Stimulated activated CD8-positive, alpha-beta memory T cell treated with anti-CD3 and anti-CD28 coated beads, Interleukin-4, amount 100 ng/mL, for 48 hours (primary cell): ENCODE measurements at regions not wholly inside any gene's neighbourhood (a gene's known extent, or its start where the extent isn't known, plus 50 kb on each side); places are given as distances from the start of the nearest gene placed in this dataset.

Experiments
- DNase-seq: peaks from one replicate; pipeline ENCODE4 v3.0.0-alpha.2; 2020

GRCh38 chr2:176747506-176747905 lies 465.1 kb upstream of the HNRNPA3 start:
- no peak for DNase-seq

DNA sequence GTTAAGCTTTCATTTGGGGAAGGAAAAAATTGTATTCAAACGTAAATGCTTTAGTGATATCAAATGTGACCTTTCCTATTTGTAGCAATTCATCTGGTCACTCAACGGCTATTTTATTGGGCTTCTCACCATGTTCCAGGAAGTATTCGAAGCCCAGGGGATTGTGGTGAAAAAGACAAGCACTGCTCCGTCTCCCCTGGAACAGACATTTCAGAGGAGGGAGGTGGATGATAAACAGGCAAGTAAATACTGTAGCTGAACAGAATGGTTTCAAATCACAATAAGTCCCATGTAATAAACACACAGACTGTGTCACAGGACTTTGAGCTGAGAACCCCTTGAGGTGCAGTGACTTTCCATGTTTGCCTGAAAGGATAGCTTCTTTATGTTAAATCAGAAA lies 464.7 kb upstream of the HNRNPA3 start:
- no peak for DNase-seq

- no peak for DNase-seq
Measured at GRCh38 chr2:176748662-176749061, 463.9 kb upstream of the HNRNPA3 start.

- no peak for DNase-seq
Measured at GRCh38 chr2:176751314-176752227, 461.0 kb upstream of the HNRNPA3 start.

- no peak for DNase-seq
Measured at GRCh38 chr2:176752295-176752694, 460.3 kb upstream of the HNRNPA3 start.

DNA sequence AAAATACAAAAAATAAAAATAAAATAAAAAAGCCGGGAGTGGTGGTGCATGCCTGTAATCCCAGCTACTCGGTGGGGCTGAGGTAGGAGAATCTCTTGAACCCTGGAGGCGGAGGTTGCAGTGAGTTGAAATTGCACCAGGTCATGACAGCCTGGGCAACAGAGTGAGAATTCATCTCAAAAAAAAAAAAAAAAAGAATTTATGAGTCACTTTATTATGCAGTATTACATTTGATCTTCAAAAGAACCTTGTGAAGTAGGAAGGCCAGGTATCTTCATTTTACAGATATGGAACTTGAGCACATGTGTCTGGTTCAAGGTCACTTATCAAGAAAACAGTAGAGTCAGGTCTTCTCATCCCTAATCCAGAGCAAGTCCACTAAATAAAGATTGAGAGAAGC lies 459.4 kb upstream of the HNRNPA3 start:
- DNase-seq, result no peak

DNA sequence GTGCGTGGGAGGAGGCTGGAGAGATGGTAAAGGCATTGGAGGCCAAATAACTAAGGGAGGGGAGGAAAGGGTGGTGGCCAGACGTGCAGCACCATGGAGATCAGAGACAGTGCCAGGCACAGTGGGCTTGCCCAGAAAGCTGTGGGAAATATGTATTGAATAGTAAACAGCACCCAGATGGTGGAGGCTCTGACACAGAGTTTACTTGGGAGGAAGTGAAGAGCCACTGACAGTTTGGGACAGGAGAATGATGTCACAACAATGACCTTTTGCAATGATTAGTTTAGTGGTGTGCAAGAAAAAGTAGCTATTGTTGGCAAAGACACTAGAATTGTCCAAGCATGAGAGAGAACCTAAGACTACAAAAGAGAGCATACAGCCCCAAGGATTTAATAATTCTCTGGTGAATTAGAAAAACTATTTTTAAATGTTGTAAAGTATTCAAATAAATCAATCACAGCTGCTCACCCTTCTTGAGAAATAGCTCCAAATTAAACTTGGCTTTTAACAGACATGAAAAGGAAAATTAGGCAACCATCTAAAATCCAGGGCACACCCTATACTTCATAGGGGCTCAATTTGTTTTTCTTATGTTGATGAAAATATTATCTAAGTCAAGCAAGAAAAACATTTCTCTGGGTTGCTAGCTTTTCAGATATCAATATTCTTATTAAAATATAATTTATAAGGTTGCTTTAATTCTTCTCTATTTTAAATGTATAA lies 458.7 kb upstream of the HNRNPA3 start:
- no peak for DNase-seq

- no peak for DNase-seq
Measured at GRCh38 chr2:176755537-176756135, 457.0 kb upstream of the HNRNPA3 start.

DNA sequence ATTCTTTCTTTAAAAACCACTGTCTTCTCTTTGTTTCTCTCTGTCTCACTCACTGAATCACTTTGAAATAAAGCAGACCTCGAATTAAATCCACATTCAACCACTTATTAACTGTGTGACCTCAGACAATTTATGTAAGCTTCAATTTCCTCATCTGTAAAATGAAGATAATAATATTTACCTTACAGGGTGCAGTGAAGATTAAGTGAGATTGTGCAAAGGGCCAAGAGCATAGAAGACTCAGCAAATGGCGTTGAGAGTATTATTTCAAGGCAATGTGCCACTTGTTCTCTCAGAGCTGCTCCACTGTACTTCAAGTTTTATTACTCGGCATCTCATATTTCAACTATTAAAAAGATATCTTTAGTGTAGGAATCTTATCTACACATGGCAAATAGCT lies 454.2 kb upstream of the HNRNPA3 start:
- no peak for DNase-seq

DNA sequence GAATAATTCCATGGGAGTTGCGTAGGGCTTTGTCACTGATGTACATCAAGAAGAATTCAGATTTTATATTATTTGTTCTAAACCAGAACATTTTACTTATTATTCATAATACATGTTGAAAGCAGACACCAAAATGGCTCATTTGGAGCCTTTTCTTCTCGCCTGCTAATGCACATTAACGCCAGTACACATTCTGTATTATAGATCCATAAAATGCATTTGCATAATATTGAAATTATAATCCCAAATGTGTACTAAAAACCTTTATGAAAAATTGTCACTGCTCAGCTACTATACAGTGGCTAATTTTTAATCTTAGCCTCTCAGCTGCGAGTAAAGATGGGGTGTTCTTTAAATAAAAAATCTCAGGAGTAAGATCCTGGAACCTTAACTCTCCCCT lies 452.2 kb upstream of the HNRNPA3 start:
- no peak for DNase-seq

GRCh38 chr2:176763130-176763529 lies 449.5 kb upstream of the HNRNPA3 start:
- no peak for DNase-seq

GRCh38 chr2:176763851-176764404 lies 448.7 kb upstream of the HNRNPA3 start:
- DNase-seq, result no peak

DNA sequence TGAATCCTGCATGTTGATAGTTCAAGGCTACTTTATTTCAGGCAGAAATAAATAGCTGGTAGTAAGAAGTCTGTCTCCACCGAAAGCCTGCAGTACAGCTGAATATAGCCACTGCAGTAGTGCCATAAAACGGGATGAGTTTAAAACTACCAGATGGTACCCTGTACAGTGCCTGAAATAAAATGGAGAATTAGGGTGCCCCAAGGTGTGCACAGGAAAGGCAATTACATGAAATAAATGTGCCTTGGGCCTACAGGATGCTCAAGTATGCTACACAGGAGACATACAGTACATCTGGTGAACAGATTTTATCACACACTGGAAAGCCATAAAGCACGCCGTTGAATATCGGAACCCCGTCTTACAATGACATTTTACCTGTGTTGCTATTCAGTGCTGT lies 447.7 kb upstream of the HNRNPA3 start:
- DNase-seq, result no peak

DNA sequence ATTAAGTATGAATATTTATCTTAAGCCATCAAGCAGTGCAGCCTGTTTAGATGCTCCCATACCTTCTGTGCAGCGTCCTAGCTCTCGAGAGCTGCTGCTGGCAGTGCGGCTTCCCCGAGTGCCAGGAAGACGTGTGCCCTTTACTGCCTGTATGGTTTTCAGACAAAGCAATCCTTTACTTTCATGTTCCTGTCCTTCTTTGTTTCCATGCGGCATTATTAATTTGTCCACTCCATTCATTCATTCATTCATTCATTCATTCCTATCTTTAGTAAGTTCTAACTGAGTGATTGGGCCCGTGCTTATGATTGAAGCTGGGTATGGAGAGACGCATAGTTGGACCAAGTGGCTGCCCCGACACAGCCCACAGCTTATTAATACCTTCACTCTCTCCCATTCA lies 446.6 kb upstream of the HNRNPA3 start:
- no peak for DNase-seq

- DNase-seq, result no peak
Measured at GRCh38 chr2:176768185-176768584, 444.4 kb upstream of the HNRNPA3 start.

DNA sequence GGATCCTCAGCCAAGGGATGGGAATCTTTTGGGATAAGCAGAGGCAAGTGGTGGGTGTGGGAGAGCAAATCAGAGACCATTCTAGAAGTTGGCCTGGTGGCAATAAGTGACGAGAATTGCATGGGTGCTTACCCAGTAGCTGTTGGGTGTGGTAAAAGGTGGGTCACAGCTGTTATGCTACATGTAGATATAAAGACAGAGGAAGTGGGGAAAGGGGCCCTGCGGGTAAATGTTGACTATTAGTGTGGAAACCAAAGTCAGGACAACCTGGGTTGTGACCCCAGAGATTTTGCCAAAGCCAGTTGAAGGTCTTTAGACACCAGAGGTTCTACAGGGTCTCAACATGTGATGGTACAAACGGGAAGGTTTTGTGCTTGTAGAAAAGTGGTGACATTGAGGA lies 443.6 kb upstream of the HNRNPA3 start:
- DNase-seq, result no peak

DNA sequence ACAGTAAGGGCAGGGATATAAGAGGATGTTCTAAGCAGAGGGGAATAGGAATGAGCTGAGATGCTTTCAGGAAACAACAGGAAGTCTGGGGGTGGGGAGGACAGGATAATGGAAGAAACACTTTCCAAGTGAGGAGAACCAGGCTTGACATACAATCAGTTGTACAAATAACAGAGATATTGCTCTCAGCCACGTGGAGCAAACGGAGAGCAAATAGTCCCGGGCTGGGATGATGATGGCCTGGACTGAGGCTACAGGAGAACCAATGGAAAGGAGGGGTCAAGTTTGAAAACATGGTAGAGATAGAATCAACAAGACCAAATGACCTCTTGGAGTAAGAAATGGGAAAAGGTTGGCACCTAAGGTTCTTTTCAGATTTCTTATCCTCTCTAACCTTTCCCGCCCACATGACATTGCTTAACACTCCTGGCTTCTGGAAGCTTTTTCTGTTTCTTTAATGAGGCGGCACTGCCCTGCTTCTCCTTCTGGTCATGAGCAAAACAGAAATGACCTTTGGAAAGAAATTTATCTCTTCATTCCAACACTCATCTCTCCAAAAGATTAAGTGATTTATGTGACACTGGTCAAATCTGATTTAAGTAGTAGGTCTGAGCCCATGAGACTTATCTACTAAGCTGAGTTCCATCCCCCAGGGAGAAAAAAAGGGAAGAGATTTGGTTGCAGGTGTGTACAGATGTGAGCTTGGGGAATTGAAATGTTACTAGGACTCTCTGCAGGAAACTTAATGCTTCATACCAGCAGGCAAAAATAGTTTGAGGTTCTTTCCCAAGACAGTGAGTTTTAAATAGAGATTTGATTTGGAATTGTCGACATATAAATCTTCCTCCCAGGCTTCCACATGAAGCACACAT lies 442.9 kb upstream of the HNRNPA3 start:
- no peak for DNase-seq

GRCh38 chr2:176772816-176773215 lies 439.8 kb upstream of the HNRNPA3 start:
- DNase-seq, result no peak

DNA sequence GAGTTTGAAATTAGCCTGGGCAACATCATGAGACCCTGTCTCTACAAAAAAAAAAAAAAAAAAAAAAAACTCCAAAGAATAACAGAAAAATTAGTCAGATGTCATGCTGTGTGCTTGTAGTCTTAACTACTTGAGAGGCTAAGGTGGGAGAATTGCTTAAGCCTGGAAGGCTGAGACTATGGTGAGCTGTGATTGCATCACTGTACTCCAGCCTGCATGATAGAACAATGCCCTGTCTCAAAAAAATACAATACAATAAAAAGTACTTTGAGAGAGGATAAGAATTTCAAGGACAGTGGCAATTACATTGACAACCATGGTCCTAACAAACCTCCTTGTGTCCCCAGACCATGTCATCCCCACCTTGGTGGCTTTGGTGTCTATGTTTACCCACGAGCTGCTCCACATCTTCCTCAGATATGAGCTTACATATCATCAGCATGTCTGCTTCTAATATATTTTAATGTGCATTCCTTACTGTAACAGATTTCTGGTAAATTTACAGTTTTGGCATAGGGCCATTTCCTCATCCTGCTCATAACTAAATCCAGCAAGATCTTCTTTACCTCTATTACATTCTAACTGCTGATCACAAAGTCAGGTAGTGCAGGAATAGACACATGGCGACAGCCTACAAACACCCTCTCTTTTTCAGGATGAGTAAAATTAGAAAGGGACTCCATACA lies 437.7 kb upstream of the HNRNPA3 start:
- DNase-seq, result no peak

GRCh38 chr2:176777262-176777661 lies 435.3 kb upstream of the HNRNPA3 start:
- DNase-seq, result no peak

- no peak for DNase-seq
Measured at GRCh38 chr2:176779917-176780316, 432.7 kb upstream of the HNRNPA3 start.

- DNase-seq, result no peak
Measured at GRCh38 chr2:176780348-176780747, 432.2 kb upstream of the HNRNPA3 start.
